HepG2 (cell line): ENCODE measurements at regions not wholly inside any gene's neighbourhood (a gene's known extent, or its start where the extent isn't known, plus 50 kb on each side); places are given as distances from the start of the nearest gene placed in this dataset.

Experiments used
- CBX1 ChIP-seq: IDR thresholded peaks from one replicate; pipeline ENCODE4 v1.6.1; 2016; ENCODE audit warnings: antibody characterized with exemption, low read depth
- POLR2AphosphoS5 ChIP-seq: IDR thresholded peaks from 2 replicates; pipeline ENCODE4 v1.6.1; 2012; ENCODE audit warnings: low read depth, low read length
- RELA ChIP-seq: sonication (generic); formaldehyde crosslinking; IDR thresholded peaks from 2 replicates; pipeline ENCODE4 v1.4.0; 2020; ENCODE audit warnings: missing genetic modification reagents
- SALL2 ChIP-seq: sonication (generic); formaldehyde crosslinking; IDR thresholded peaks from 2 replicates; pipeline ENCODE4 v1.8.1; 2023; ENCODE audit warnings: mild to moderate bottlenecking, missing genetic modification reagents, inconsistent platforms
- SRSF1 ChIP-seq: fragments of 200-400 bp; formaldehyde crosslinking; optimal IDR thresholded peaks from 2 replicates; pipeline ENCODE3; 2017; ENCODE audit warnings: mild to moderate bottlenecking, low read depth, low read length, moderate library complexity
- TCF12 ChIP-seq, 2 experiments: fragments of 450-650 bp in 1 of 2; sonication (generic) in 1 of 2; formaldehyde crosslinking in 1 of 2; IDR thresholded peaks; 2 replicates each; pipeline versions ENCODE4 v1.6.1 to v1.8.0; 2017 to 2022; ENCODE audit warnings: antibody characterized with exemption in 1 of 2, mild to moderate bottlenecking in 1 of 2, missing genetic modification reagents in 1 of 2, moderate library complexity in 1 of 2
- TF ChIP-seq, protein P1 (sequence below): sonication (generic); formaldehyde crosslinking; IDR thresholded peaks from 2 replicates; pipeline ENCODE4 v1.5.0; 2020; ENCODE audit warnings: mild to moderate bottlenecking, missing genetic modification reagents, moderate library complexity
- TF ChIP-seq, protein P2 (sequence below): sonication (generic); formaldehyde crosslinking; IDR thresholded peaks from 2 replicates; pipeline ENCODE4 v1.5.1; 2020; ENCODE audit warnings: mild to moderate bottlenecking, missing genetic modification reagents

DNA sequence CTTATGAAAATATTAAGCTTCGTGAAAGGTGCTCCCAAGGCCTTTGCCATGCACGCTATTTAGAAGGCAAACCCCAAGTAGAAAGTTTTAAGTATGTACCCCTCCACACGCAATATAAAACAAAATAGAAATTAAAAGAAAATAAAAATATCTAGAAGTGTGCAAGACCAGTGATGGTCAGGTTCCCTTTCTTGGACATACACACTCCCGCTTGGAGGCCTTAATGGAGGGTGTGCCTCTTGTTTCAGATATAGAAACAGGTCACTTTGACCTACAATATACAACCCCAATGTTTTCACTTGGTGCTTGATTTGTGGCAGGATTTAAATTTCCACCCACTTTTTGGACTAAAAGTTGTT, 127.4 kb upstream of the STC2 start:
- TF ChIP-seq, protein P1, sequence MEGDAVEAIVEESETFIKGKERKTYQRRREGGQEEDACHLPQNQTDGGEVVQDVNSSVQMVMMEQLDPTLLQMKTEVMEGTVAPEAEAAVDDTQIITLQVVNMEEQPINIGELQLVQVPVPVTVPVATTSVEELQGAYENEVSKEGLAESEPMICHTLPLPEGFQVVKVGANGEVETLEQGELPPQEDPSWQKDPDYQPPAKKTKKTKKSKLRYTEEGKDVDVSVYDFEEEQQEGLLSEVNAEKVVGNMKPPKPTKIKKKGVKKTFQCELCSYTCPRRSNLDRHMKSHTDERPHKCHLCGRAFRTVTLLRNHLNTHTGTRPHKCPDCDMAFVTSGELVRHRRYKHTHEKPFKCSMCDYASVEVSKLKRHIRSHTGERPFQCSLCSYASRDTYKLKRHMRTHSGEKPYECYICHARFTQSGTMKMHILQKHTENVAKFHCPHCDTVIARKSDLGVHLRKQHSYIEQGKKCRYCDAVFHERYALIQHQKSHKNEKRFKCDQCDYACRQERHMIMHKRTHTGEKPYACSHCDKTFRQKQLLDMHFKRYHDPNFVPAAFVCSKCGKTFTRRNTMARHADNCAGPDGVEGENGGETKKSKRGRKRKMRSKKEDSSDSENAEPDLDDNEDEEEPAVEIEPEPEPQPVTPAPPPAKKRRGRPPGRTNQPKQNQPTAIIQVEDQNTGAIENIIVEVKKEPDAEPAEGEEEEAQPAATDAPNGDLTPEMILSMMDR (CRISPR knock-in tag), result no peak
- no peak for TF ChIP-seq POLR2AphosphoS5
- TF ChIP-seq, protein P2, sequence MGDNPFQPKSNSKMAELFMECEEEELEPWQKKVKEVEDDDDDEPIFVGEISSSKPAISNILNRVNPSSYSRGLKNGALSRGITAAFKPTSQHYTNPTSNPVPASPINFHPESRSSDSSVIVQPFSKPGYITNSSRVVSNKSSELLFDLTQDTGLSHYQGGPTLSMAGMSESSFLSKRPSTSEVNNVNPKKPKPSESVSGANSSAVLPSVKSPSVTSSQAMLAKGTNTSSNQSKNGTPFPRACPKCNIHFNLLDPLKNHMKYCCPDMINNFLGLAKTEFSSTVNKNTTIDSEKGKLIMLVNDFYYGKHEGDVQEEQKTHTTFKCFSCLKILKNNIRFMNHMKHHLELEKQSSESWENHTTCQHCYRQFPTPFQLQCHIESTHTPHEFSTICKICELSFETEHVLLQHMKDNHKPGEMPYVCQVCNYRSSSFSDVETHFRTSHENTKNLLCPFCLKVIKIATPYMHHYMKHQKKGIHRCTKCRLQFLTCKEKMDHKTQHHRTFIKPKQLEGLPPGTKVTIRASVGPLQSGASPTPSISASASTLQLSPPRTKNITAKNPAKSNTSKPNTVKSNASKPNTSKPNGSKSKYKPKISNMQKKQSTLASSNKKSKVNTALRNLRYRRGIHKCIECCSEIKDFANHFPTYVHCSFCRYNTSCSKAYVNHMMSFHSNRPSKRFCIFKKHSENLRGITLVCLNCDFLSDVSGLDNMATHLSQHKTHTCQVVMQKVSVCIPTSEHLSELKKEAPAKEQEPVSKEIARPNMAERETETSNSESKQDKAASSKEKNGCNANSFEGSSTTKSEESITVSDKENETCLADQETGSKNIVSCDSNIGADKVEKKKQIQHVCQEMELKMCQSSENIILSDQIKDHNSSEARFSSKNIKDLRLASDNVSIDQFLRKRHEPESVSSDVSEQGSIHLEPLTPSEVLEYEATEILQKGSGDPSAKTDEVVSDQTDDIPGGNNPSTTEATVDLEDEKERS (CRISPR knock-in tag), result no peak
- TF ChIP-seq RELA (CRISPR knock-in tag), result no peak
- TF ChIP-seq SRSF1, result no peak
- no peak for TF ChIP-seq TCF12 (IDR thresholded peaks at IDR 0.05)
- no peak for TF ChIP-seq TCF12 (CRISPR knock-in tag; IDR thresholded peaks at IDR 0.05)
- TF ChIP-seq CBX1, result no peak
- TF ChIP-seq SALL2 (CRISPR knock-in tag), result no peak
